ENCODE measurements at regions not wholly inside any gene's neighbourhood (a gene's known extent, or its start where the extent isn't known, plus 50 kb on each side); places are given as distances from the start of the nearest gene placed in this dataset.

GRCh38 chr2:71844967-71845366 is 302.7 kb downstream of the CYP26B1 start:
- DNase-seq (ENCODE audit: low read depth in 2 of 2) = no peak

- no peak for DNase-seq (ENCODE audit: low read depth in 2 of 2)
Observed at GRCh38 chr2:71843391-71843850, 304.2 kb downstream of the CYP26B1 start.

GRCh38 chr2:71842744-71843143 is 304.9 kb downstream of the CYP26B1 start:
- DNase-seq (ENCODE audit: low read depth in 2 of 2) = no peak

- DNase-seq (ENCODE audit: low read depth in 2 of 2) = no peak
Observed at GRCh38 chr2:71839826-71840225, 307.8 kb downstream of the CYP26B1 start.

GRCh38 chr2:71834796-71835195 is 312.9 kb downstream of the CYP26B1 start:
- DNase-seq (ENCODE audit: low read depth in 2 of 2) = no peak

GRCh38 chr2:71833855-71834560 is 313.7 kb downstream of the CYP26B1 start:
- DNase-seq (ENCODE audit: low read depth in 2 of 2) = no peak

GRCh38 chr2:71833272-71833671 is 314.4 kb downstream of the CYP26B1 start:
- DNase-seq (ENCODE audit: low read depth in 2 of 2) = no peak

GRCh38 chr2:71832844-71833243 is 314.8 kb downstream of the CYP26B1 start:
- DNase-seq (ENCODE audit: low read depth in 2 of 2) = no peak

- DNase-seq (ENCODE audit: low read depth in 2 of 2) = no peak
Observed at GRCh38 chr2:71832388-71832787, 315.3 kb downstream of the CYP26B1 start.

GRCh38 chr2:71831193-71831577 is 316.5 kb downstream of the CYP26B1 start:
- DNase-seq (ENCODE audit: low read depth in 2 of 2) = no peak

GRCh38 chr2:71830497-71831192 is 317.0 kb downstream of the CYP26B1 start:
- DNase-seq (ENCODE audit: low read depth in 2 of 2) = no peak

- DNase-seq (ENCODE audit: low read depth in 2 of 2) = no peak
Observed at GRCh38 chr2:71829008-71829407, 318.7 kb downstream of the CYP26B1 start.

- no peak for DNase-seq (ENCODE audit: low read depth in 2 of 2)
Observed at GRCh38 chr2:71827973-71828372, 319.7 kb downstream of the CYP26B1 start.

GRCh38 chr2:71827524-71827901 is 320.1 kb downstream of the CYP26B1 start:
- no peak for DNase-seq (ENCODE audit: low read depth in 2 of 2)

GRCh38 chr2:71826826-71827523 is 320.7 kb downstream of the CYP26B1 start:
- no peak for DNase-seq (ENCODE audit: low read depth in 2 of 2)

GRCh38 chr2:71826299-71826698 is 321.4 kb downstream of the CYP26B1 start:
- DNase-seq (ENCODE audit: low read depth in 2 of 2) = no peak

GRCh38 chr2:71824436-71824835 is 323.2 kb downstream of the CYP26B1 start:
- no peak for DNase-seq (ENCODE audit: low read depth in 2 of 2)

GRCh38 chr2:71823526-71823925 is 324.1 kb downstream of the CYP26B1 start:
- no peak for DNase-seq (ENCODE audit: low read depth in 2 of 2)

GRCh38 chr2:71822463-71822862 is 325.2 kb downstream of the CYP26B1 start:
- no peak for DNase-seq (ENCODE audit: low read depth in 2 of 2)

- DNase-seq (ENCODE audit: low read depth in 2 of 2) = no peak
Observed at GRCh38 chr2:71821856-71822255, 325.8 kb downstream of the CYP26B1 start.

- DNase-seq (ENCODE audit: low read depth in 2 of 2) = no peak
Observed at GRCh38 chr2:71816815-71817214, 330.8 kb downstream of the CYP26B1 start.

GRCh38 chr2:71815701-71816474 is 331.8 kb downstream of the CYP26B1 start:
- no peak for DNase-seq (ENCODE audit: low read depth in 2 of 2)
